Tibial artery (tissue), 4 donors: ENCODE measurements at regions not wholly inside any gene's neighbourhood (a gene's known extent, or its start where the extent isn't known, plus 50 kb on each side); places are given as distances from the start of the nearest gene placed in this dataset.

Experiments
- DNase-seq, 2 donors: peaks; one replicate each; pipeline ENCODE4 v3.0.0-alpha.2; 2019
- H3K27ac ChIP-seq, 2 donors: fragments of 200-600 bp; sonication (generic) in 1 of 2; 1 replicate in 1 of 2; 2 replicates in 1 of 2; pipeline ENCODE4 v1.5.1; 2018 to 2019; ENCODE audit warnings: mild to moderate bottlenecking in 1 of 2
- H3K27me3 ChIP-seq, 2 donors: fragments of 200-600 bp; sonication (generic) in 1 of 2; one replicate each; pipeline versions ENCODE4 v1.5.1 to v1.6.0; 2016 to 2019
- H3K36me3 ChIP-seq, 3 donors: fragments of 200-600 bp; sonication (generic) in 2 of 3; one replicate each; pipeline ENCODE4 v1.5.1; 2016 to 2019; ENCODE audit warnings: mild to moderate bottlenecking in 2 of 3
- H3K4me1 ChIP-seq, 4 donors: fragments of 200-600 bp; sonication (generic) in 2 of 4; 1 replicate in 3 of 4; 2 replicates in 1 of 4; pipeline ENCODE4 v1.5.1; 2016 to 2019
- H3K4me3 ChIP-seq, 2 donors: fragments of 200-600 bp; sonication (generic) in 1 of 2; 1 replicate in 1 of 2; 2 replicates in 1 of 2; pipeline ENCODE4 v1.5.1; 2018 to 2019; ENCODE audit warnings: mild to moderate bottlenecking in 2 of 2
- H3K9me3 ChIP-seq, 3 donors: fragments of 200-600 bp; sonication (generic) in 1 of 3; one replicate each; pipeline ENCODE4 v1.5.1; 2016 to 2019
- intact Hi-C: fragments of 100-400 bp; cut with DNase I; formaldehyde crosslinking; loops from one replicate; pipeline ENCODE4 v1.15.0; 2023; ENCODE audit warnings: low total_unique reads
- TF ChIP-seq, protein P1 (sequence below), 2 experiments: fragments of 200-600 bp in 1 of 2; fragments of 450-650 bp in 1 of 2; IDR thresholded peaks; one replicate each; pipeline ENCODE4 v1.5.1; 2017 to 2019; ENCODE audit warnings: antibody characterized with exemption in 2 of 2, mild to moderate bottlenecking in 1 of 2, moderate library complexity in 1 of 2

DNA sequence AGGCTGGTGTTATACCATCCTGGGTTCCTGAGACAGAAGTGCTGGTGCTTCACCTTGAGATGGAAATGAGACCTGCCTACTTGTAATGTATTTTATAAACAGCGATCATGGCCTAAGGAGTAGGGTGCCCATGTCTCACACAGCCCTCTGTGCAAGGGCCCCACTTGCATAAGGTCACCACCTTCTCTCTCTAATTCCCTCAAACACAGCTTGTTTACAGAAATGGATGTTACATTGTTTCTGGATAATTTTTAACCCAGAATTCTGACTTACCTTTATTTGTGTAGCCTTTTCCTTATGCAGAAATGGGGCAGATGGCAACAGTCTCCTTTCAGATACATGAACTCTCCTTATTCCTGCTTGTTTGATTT is 95.1 kb upstream of the UMPS start:
- intact Hi-C loops: no loop called here
- Histone ChIP-seq H3K9me3 (no peaks in the 10 kb centered on the region), H3K4me1 (no peaks in the 10 kb centered on the region), H3K36me3 (peaks cover 21 to 51% (median 36%) of the 10 kb centered on the region in 3 donors), H3K27me3 (no peaks in the 10 kb centered on the region), H3K27ac (no peak overlapping the region), H3K4me3 (no peak overlapping the region)
- TF ChIP-seq, protein P1, sequence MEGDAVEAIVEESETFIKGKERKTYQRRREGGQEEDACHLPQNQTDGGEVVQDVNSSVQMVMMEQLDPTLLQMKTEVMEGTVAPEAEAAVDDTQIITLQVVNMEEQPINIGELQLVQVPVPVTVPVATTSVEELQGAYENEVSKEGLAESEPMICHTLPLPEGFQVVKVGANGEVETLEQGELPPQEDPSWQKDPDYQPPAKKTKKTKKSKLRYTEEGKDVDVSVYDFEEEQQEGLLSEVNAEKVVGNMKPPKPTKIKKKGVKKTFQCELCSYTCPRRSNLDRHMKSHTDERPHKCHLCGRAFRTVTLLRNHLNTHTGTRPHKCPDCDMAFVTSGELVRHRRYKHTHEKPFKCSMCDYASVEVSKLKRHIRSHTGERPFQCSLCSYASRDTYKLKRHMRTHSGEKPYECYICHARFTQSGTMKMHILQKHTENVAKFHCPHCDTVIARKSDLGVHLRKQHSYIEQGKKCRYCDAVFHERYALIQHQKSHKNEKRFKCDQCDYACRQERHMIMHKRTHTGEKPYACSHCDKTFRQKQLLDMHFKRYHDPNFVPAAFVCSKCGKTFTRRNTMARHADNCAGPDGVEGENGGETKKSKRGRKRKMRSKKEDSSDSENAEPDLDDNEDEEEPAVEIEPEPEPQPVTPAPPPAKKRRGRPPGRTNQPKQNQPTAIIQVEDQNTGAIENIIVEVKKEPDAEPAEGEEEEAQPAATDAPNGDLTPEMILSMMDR (IDR thresholded peaks at IDR 0.05): no peak
- DNase-seq: no peak

DNA sequence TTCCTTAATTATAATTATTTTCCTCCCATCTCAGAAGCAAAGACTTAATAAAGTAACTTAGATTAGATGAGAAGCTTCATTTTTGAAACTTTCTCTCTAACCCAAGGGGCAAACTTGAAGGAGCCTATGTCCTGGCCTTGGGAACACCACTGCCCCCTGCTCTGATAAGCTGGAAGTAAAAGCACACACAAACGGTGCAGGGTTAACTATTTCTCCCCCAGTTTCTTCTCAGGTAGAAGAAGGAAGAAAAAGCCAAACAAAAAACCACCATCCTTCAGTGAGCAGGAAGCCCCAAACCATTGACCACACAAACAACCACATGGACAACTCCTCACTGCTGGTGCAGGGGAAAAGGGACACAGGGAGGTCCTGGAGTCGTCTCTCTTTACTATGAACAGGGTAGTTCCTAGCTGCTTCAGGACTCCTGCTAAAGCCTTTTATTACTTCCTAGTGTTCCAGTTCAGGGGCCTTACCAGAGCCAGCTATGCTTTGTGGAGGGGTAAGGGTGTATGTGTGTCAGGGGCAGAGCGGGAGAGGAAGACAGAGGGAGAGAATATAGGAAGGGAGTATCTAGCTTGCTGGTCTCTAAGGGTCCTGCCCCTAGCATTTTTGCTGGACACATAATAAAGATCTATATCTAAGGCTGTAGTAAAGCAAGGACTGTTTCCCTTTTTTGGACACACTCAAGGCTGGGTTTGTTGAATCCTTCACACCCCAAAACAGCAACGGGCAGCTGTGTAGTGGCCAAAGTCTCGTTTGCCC is 94.0 kb upstream of the UMPS start:
- H3K36me3 ChIP-seq: peaks cover 21 to 51% (median 36%) of the 10 kb centered on the region in 3 donors

DNA sequence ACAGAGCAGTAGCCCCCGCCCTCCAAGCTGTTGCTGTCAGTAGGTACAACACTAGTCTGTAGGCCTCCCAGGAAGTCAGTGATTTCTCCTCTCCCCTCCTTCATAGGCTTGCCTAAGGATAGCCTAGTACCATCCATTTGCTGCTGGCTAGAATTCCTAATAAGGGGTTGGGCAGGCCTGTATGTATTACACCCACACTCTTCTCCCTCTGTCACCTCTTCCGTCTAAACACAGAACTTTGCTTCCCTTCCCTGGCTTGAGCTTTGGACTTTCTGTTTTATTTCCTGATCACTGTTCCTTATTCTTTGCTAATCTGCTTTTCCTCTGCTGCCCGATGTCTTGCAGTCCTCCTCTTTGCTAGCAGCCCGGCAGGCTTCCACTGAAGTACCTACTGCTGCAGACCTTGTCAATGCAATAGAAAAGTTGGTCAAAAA is 93.4 kb upstream of the UMPS start:
- Histone ChIP-seq H3K4me3 (no peak overlapping the region), H3K4me1 (no peaks in the 10 kb centered on the region), H3K9me3 (no peaks in the 10 kb centered on the region), H3K36me3 (peaks cover 21 to 50% (median 36%) of the 10 kb centered on the region in 3 donors), H3K27me3 (no peaks in the 10 kb centered on the region), H3K27ac (no peak overlapping the region)
- intact Hi-C loops: no loop called here
- DNase-seq: no peak
- TF ChIP-seq, protein P1 (IDR thresholded peaks at IDR 0.05): no peak

More for the DNA sequence above, 94.0 kb upstream of the UMPS start:
- no peaks in the 10 kb centered on the region for H3K9me3 ChIP-seq
- H3K27ac ChIP-seq: no peak overlapping the region
- no peak for DNase-seq
- intact Hi-C loops: no loop called here
- H3K4me1 ChIP-seq: no peaks in the 10 kb centered on the region
- H3K27me3 ChIP-seq: no peaks in the 10 kb centered on the region
- TF ChIP-seq, protein P1 (IDR thresholded peaks at IDR 0.05): no peak
- H3K4me3 ChIP-seq: no peak overlapping the region

DNA sequence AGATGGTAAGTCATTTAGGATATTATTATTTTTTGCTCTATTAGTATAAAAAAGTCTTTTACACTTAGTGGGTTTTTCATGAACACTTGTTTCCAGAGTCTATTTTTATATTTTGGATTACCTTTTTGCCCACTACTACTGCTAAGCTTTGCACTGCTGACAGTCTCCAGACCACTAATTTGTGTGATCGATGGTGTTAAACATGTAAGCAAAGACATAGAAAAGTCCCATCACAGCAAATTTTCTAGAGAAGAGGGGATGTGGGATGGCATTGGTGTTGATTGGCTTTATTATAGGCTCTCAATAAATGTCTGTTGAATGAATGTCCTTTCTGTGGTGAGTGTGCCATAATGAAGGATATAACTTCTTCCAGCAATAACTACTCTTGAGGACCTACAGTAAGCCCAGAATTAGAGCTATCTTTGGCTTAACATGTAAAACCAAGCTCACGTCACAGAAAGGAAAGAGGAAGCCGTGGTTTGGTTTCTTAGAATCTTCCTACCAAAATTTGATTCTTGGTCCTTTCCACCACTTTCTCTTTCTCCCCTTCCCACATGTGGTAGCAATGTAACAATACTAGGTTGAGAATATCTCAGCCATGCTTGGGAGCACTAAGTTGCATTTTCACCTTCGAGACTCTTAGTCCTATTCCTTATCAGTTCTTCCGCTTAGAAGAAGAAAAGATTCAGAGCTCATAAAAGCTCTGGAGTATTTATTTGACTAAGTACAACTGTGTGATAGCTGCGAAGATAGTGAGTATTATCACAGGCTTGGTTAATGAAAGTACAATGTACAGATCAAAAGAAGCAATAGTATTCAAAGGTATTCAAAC is 90.6 kb upstream of the UMPS start:
- Histone ChIP-seq H3K4me3 (no peak overlapping the region), H3K36me3 (peaks cover 4 to 25% (median 11%) of the 10 kb centered on the region in 3 donors), H3K27ac (no peak overlapping the region), H3K4me1 (no peaks in the 10 kb centered on the region), H3K27me3 (no peaks in the 10 kb centered on the region), H3K9me3 (no peaks in the 10 kb centered on the region)
- TF ChIP-seq, protein P1 (IDR thresholded peaks at IDR 0.05): no peak
- intact Hi-C loops: no loop called here
- DNase-seq: no peak

DNA sequence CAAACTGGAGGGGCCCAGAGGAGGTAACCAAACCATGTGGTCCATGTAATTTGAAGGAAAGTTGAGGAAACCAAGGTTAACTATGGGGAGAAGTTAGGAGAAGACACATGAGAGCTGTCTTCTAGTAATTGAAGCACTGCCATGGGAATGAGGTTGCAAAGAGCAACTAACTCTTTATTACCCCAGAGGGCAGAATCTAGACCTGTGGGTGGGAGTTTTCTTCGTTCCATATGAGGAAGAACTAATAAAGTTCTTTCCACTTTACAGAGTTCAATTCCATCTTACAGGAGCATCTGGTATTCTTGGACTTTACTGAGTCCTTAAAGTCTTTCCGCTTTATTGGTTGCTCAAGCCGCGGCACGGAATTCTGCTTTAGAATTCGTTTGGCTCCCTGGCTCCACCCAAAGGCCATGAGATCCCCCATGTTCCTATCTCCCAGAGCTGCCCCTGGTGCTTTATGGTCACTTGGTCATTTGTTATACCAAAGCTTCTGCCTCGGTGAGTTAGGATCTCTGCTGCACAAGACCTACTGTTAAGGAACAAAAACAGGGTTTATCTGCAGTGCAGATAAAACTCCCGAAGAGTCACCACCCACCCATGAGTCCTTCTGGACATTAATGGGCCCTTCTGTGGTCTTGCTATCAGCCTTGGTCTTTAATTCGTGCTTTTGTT is 89.5 kb upstream of the UMPS start:
- Histone ChIP-seq H3K27me3 (no peaks in the 10 kb centered on the region), H3K36me3 (peaks cover 0 to 17% (median 5%) of the 10 kb centered on the region in 3 donors), H3K9me3 (no peaks in the 10 kb centered on the region), H3K4me1 (no peaks in the 10 kb centered on the region), H3K27ac (no peak overlapping the region), H3K4me3 (no peak overlapping the region)
- intact Hi-C loops: no loop called here
- DNase-seq: no peak
- TF ChIP-seq, protein P1 (IDR thresholded peaks at IDR 0.05): no peak
